RWPE1 (cell line): ENCODE measurements at regions not wholly inside any gene's neighbourhood (a gene's known extent, or its start where the extent isn't known, plus 50 kb on each side); places are given as distances from the start of the nearest gene placed in this dataset.
"Not testable (repeated sequence)": the region's sequence is repeated elsewhere in the genome, so short reads cannot be mapped to it uniquely, and the experiment has no call there.

ENCODE experiments used
- CTCF ChIA-PET: fragments of 350-600 bp; sonication (Branson Sonifier 250); formaldehyde crosslinking; extraction: SDS; loops from one replicate; lab custom pipeline; 2021; lab: Yijun Ruan, JAX
- POLR2A ChIA-PET: fragments of 400-600 bp; formaldehyde crosslinking; extraction: SDS; loops from one replicate; lab custom pipeline; 2020; ENCODE audit warnings: antibody characterized with exemption; ENCODE audit not compliant: low non-redundant PET; lab: Yijun Ruan, JAX
- DNase-seq: peaks from one replicate; pipeline ENCODE4 v3.0.0; 2012; ENCODE audit warnings: low spot score
- H3K27ac ChIP-seq: fragments of 450-650 bp; 2 replicates; pipeline ENCODE4 v1.5.1; 2017
- TF ChIP-seq, protein P1 (sequence below): fragments of 450-650 bp; conservative IDR thresholded peaks from 2 replicates; pipeline ENCODE4 v1.5.1; 2017; ENCODE audit warnings: low read depth, mild to moderate bottlenecking

DNA sequence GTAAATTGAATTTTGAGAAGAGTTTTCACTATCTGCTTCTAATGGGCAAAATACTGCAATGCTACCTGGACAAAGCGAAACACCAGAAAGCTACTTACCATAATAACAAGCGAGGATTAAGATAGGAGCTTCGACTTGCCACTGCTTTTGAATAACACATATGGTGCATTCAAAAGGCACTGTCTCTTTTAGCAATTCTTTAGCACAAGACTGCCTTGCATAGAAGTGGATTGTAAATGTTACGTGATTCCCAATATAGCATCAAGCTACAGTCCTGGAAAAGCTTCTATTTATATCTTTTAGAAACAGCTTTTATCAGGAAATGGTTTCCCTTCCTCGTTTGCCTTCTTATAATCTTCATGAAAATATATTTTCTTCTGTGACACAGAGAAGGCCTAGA, 258.7 kb upstream of the PDE3A start:
- DNase-seq, result no peak
- TF ChIP-seq, protein P1, sequence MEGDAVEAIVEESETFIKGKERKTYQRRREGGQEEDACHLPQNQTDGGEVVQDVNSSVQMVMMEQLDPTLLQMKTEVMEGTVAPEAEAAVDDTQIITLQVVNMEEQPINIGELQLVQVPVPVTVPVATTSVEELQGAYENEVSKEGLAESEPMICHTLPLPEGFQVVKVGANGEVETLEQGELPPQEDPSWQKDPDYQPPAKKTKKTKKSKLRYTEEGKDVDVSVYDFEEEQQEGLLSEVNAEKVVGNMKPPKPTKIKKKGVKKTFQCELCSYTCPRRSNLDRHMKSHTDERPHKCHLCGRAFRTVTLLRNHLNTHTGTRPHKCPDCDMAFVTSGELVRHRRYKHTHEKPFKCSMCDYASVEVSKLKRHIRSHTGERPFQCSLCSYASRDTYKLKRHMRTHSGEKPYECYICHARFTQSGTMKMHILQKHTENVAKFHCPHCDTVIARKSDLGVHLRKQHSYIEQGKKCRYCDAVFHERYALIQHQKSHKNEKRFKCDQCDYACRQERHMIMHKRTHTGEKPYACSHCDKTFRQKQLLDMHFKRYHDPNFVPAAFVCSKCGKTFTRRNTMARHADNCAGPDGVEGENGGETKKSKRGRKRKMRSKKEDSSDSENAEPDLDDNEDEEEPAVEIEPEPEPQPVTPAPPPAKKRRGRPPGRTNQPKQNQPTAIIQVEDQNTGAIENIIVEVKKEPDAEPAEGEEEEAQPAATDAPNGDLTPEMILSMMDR, result no peak
- ChIA-PET CTCF (no interaction called here), POLR2A (interaction anchor here (0.6 kb wide), 1 partner anchor 88 kb away, joined by 3 read pairs; no protein-coding TSS in a partner anchor)
- H3K27ac ChIP-seq, result no peak overlapping the region

DNA sequence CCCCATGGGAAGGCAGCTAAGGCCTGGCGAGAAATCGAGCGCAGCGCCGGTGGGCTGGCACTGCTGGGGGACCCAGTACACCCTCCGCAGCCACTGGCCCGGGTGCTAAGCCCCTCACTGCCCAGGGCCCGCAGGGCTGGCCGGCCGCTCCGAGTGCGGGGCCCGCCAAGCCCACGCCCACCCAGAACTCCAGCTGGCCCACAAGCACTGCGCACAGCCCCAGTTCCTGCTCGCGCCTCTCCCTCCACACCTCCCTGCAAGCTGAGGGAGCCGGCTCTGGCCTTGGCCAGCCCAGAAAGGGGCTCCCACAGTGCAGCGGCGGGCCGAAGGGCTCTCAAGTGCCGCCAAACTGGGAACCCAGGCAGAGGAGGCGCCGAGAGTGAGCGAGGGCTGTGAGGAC, 253.0 kb upstream of the PDE3A start:
- DNase-seq, H3K27ac ChIP-seq, POLR2A ChIA-PET, CTCF ChIA-PET: not testable (repeated sequence)

DNA sequence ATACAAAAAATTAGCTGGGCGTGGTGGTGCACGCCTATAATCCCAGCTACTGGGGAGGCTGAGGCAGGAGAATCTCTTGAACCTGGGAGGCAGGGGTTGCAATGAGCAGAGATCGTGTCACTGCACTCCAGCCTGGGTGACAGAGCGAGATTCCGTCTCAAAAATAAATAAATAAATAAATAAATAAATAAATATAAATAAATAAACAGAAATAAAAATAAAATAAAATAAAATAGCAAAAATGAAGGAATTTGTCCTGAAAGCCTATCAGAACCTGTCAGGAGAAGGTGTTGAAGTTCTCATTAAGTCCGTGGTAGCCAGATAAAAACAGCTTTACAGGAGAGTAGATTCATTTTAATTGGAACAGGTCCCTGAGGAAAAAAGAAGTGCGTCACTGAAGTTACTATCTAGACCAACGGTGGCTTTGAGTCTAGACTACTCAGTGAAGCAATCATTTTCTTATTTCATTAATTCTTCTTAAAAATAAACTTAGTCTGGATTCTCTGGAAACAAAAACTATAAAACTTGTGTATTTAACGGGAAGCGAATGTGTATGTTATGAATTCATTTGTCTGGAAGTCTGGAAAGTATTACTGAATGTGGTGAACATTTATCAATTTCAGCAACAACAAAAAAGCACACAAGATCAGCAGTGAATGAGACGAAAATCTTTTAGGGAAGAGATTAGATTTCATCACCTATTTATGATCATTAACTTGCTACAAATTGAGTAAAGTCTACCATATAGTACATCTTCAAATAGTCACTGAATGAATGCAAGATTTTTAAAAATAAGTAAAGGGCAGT, 248.5 kb upstream of the PDE3A start:
- H3K27ac ChIP-seq, result no peak overlapping the region
- ChIA-PET POLR2A (no interaction called here), CTCF (no interaction called here)
- DNase-seq, result no peak
- TF ChIP-seq, protein P1, result no peak

DNA sequence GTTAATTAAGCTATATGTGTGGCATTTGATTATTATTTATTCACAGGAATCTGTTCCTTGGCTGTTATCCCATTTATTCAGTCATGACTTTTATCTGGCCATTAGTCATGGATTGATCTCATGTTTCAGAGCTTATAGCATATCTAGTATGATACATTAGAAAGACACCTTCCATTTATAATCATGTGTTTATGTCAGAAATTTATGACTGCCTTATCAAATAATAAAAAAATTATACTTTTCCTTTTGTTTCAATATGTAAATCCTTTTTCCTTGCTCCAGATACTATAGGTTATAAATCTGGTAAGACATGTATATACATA, 248.0 kb upstream of the PDE3A start:
- TF ChIP-seq, protein P1, result no peak
- H3K27ac ChIP-seq, result no peak overlapping the region
- ChIA-PET POLR2A (no interaction called here), CTCF (no interaction called here)
- DNase-seq, result no peak

DNA sequence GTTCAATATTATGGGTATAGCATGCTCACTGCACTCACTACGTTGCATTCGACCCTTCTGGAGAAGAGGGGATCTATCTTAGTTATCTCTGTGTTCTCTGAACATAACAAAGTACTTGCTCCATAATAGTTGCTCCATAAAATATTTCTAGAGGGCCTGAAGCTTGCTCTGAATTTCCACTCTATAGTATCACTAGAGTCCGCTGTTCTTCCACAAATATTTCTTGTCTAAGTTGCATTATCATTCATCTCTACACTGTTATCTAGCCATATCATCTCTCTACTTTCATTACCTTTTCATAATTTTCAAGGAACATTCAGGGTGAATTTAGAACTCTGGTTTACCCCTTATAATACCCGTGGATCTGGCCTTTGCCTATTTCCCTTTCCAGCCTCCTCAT, 246.1 kb upstream of the PDE3A start:
- no peak for DNase-seq
- POLR2A ChIA-PET, result no interaction called here
- CTCF ChIA-PET, result interaction anchor here (0.6 to 0.7 kb wide), 2 partner anchors 79 to 468 kb away, joined by 3 read pairs; no protein-coding TSS in a partner anchor
- no peak overlapping the region for H3K27ac ChIP-seq
- TF ChIP-seq, protein P1, result no peak

DNA sequence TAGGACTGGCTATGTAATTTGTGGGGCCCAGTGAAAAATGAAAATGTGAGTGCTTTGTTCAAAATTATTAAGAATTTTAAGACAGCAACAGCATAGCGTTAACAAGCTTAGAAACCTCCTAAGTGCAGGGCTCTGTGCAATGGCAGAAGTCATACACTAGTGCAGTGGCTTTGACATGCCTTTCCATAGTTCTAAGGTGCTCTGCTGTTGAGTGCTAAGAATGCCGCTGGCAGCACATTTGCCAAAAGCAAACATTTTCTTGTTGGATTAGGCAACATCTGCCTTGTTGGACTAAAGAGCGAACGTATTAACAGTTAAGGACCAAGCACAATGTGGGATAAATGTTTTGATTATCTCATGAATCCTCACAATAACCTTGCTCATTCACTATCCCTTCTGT, 244.9 kb upstream of the PDE3A start:
- TF ChIP-seq, protein P1, result no peak
- ChIA-PET CTCF (no interaction called here), POLR2A (no interaction called here)
- no peak for DNase-seq
- H3K27ac ChIP-seq, result no peak overlapping the region

DNA sequence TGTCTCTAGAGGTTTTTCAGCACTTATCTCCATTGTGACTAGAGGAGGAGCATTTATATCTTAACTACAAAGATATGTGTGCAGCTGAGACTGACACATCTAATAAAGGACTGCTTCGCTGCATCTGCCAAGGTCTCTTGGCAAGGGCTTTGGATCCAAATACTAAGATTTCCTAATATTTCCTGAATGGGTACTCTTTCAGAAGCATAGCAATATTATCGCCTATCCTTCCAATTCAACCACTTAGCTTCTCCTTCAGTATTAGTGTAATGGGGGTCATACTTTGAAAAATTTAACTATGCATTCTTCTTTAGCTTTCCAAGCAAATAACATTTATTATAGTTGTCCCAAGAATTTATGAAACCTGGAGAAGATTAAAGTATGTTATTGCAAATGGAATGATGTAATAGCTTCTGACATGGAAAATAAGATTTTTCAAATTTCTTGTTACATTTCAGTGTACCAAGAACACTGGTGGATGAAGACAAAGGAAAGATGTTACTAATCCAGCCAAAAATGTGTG, 243.0 kb upstream of the PDE3A start:
- ChIA-PET POLR2A (no interaction called here), CTCF (no interaction called here)
- TF ChIP-seq, protein P1, result no peak
- no peak overlapping the region for H3K27ac ChIP-seq
- DNase-seq, result no peak
